Right lung (tissue), 2 donors: ENCODE measurements at regions not wholly inside any gene's neighbourhood (a gene's known extent, or its start where the extent isn't known, plus 50 kb on each side); places are given as distances from the start of the nearest gene placed in this dataset.
A peak's percentile ranks its signal among the peaks of the same experiment; 100 is the strongest.
"Not testable (repeated sequence)": the region's sequence is repeated elsewhere in the genome, so short reads cannot be mapped to it uniquely, and the experiment has no call there.

Experiments
- DNase-seq, 2 donors: peaks; one replicate each; pipeline ENCODE4 v3.0.0-alpha.2; 2013

DNA sequence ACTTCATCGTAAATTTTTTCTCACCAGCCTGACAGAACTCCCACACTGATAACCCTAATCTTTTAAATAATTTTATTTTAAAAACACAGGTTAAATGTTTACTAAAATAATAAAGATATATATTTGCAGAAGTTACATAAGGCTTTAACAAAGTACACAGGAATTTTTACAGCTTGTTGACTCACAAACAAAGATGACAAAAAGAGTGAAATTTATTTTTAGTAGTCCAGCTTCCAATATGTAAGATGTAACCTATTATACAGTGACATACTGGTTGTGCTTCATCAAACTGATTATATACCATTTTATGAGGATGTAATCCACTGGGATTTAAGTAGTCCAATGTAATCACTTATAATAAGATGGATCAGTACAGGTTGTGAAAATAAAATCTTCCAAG, 348.9 kb upstream of the SLC39A10 start:
- DNase-seq, result no peak

GRCh38 chr2:195307751-195308150, 349.3 kb upstream of the SLC39A10 start:
- no peak for DNase-seq

DNA sequence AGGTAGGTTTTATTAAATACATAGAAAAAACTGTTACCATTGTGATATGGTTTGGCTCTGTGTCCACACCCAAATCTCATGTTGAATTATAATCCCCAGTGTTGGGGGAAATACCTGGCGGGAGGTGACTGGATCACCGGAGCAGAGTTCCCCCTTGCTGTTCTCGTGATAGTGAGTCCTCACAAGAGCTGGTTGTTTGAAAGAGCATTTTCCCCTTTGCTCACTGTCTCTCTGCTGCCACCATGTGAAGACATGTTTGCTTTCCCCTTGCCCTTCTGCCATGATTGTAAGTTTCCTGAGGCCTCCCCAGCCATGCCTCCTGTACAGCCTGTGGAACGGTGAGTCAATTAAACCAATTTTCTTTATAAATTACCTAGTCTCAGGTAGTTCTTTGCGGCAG, 352.7 kb upstream of the SLC39A10 start:
- DNase-seq, result no peak

DNA sequence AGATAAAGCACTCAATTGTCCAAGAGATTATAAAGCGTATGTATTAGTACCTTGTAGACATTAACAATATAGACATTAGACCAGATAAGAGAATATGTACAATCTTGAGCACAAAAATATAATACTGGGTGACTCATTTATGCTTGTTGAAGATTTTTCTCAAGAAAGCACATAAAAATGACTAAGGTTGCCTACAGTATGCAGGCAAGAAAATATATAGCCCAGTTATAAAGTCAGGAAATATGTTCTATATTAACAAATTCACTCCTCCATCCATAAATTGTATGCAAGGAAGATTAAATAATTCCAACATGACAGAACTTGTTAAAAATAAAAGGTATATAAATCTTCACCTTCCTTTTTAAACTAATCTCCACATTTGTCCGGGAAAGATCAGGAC, 356.4 kb upstream of the SLC39A10 start:
- no peak for DNase-seq

DNA sequence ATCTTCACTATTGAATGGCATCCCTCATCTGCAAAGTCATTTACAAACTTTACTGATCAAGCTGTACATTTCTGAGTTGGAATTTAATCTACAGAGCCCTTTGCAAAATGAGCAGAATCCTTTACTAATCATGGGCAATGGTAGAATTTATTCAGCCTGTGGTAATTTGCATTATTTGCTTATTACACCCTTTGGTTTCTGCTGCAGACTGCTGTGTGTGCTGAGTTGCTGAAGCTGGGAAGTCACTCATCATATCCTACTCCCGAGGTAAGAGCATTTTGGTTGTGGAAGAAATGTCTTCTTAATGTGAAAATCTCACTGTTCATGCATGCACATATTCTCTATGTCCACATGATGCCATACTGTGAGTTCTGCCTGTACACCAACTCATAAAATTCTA, 357.4 kb upstream of the SLC39A10 start:
- DNase-seq, result no peak

GRCh38 chr2:195296490-195296889, 360.5 kb upstream of the SLC39A10 start:
- DNase-seq, result no peak

GRCh38 chr2:195289081-195289480, 367.9 kb upstream of the SLC39A10 start:
- DNase-seq, result no peak

DNA sequence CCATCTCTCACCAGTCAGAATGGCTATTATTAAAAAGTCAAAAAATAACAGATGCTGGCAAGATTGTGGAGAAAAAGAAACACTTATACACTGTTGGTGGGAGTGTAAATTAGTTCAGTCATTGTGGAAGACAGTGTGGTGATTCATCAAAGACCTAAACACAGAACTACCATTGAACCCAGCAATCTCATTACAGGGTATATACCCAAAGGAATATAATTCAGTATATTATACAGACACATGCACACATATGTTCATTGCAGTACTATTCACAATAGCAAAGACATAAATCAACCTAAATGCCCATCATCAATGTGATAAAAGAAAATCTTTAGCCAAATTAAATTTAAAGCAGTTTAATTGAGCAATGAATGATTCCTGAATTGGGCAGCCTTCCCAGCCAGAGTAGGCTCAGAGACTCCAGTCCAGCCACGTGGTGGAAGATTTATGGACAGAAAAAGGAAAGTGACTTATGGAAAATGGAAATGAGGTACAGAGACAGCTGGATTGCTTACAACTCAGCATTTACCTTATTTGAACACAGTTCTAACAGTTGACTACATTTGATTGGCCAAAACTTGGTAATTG, 377.1 kb upstream of the SLC39A10 start:
- DNase-seq, result no peak

- no peak for DNase-seq
Observed at GRCh38 chr2:195270466-195271039, 386.5 kb upstream of the SLC39A10 start.

DNA sequence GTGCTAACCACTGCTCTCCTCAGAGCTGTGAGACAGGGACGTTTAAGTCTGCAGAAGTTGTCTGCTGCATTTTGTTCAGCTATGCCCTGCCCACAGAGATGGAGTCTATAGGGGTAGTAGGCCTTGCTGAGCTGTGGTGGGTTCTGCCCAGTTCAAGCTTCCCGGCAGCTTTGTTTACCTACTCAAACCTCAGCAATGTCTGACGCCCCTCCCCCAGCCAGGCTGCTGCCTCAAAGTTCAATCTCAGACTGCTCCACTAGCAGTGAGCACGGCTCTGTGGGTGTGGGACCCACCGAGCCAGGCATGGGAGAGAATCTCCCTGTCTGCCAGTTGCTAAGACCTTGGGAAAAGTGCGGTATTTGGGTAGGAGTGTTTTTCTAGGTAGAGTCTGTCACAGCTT, 387.8 kb upstream of the SLC39A10 start:
- no peak for DNase-seq

- DNase-seq, result no peak
Observed at GRCh38 chr2:195257979-195258378, 399.0 kb upstream of the SLC39A10 start.

GRCh38 chr2:195252018-195252417, 405.0 kb upstream of the SLC39A10 start:
- no peak for DNase-seq

DNA sequence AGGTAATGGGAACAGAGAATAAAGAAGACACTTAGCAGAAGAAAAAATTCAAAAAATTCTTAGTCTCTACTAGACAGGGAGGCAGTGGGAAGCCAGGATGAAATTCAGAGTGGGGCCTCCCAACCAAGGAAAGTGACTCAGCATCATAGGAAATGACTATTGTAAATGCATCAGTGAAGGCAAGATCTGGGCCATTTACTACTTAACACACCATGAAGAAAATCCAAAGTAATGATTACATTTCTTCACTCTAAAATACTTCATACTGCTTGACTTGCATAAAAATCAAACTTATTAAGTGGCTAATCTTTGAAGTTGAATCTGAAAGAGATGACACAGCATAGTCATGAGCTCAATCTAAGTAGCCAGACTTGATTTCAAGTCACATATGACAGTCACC, 405.8 kb upstream of the SLC39A10 start:
- no peak for DNase-seq

DNA sequence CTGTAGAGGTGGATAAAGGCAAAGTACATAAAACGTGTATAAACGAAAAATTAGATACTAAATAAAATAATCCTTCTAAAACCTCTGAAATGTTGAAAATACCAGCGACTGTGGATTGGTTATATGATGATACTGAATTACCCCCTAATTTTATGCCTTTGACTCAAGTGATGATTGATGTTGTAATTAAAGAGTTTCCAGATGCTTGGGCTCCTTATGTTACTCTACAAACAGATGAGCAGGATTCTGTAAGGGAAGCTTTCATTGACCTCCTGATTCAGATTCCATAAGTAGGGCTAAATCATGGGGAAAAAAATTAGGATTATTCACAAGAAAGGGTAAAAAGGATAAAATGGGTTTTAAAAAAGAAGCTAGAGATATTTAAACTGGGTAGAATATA, 418.2 kb upstream of the SLC39A10 start:
- no peak for DNase-seq

- DNase-seq, result peak; percentile 8 to 12
Observed at GRCh38 chr2:195238379-195238778, 418.6 kb upstream of the SLC39A10 start.

DNA sequence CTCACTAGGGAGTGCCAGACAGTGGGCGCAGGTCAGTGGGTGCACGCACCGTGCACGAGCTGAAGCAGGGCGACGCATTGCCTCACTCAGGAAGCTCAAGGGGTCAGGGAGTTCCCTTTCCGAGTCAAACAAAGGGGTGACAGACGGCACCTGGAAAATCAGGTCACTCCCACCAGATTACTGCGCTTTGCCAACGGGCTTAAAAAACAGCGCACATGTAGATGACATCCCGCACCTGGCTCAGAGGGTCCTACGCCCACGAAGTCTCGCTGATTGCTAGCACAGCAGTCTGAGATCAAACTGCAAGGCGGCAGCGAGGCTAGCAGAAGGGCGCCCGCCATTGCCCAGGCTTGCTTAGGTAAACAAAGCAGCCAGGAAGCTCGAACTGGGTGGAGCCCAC, 428.5 kb upstream of the SLC39A10 start:
- not testable (repeated sequence) for DNase-seq

DNA sequence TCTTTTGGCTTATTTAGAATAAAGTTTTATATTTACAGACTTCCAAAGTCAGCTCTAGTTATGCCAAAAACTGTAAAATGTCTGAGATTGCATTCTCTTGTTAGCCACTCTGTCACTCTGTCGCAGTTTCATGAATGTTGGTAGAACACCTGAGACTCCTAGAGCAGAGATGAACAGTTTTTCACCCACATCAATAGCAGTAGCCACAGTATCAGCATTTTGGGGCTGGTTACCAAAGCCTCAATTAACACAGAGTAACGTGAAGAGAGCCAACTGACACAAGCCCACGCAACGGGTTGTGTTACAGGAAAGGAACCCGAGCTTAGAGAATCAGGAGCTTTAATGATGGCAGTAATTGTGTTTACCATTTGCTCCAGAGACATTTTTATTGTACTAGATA, 443.0 kb upstream of the SLC39A10 start:
- no peak for DNase-seq

- DNase-seq, result no peak
Observed at GRCh38 chr2:195212586-195212985, 444.4 kb upstream of the SLC39A10 start.

GRCh38 chr2:195202163-195202845, 454.7 kb upstream of the SLC39A10 start:
- DNase-seq, result no peak

- no peak for DNase-seq
Observed at GRCh38 chr2:195199864-195200263, 457.2 kb upstream of the SLC39A10 start.

GRCh38 chr2:195181059-195181705, 475.8 kb upstream of the SLC39A10 start:
- DNase-seq, result no peak

DNA sequence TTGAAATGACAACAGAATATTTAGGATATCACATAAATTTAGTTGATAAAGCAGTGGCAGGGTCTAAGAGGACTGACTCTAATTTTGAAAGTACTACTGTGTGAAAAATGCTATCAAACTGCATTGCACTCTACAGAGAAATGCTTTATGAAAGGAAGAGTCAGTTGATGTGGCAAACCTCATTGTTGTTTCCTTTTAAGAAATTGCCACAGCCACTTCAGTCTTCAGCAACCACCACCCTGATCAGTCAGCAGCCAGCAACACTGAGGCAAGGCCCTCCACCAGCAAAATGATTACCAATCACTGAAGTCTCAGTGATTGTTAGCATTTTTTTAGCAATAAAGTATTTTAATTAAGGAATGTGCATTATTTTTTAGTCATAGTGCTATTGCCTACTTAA, 488.7 kb upstream of the SLC39A10 start:
- DNase-seq, result no peak

DNA sequence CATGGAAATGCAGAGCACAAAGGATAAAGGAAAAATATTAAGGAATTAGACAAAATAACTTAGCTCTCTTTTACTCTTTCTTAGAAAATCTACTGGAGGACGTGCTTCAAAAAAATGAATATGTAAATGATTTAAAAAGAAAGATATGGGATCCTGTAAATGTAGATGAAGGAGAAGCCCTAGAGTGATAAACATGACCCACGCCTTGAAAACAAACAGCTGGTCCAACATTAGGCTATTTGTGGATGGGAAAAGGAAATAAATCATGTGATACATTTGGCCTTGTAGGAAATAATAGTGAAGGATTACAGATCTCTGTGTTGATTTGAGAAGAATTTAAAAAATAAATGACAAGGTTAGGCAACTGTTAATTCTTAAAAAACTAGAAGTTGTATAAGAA, 492.1 kb upstream of the SLC39A10 start:
- DNase-seq, result no peak
